ENCODE measurements at regions not wholly inside any gene's neighbourhood (a gene's known extent, or its start where the extent isn't known, plus 50 kb on each side); places are given as distances from the start of the nearest gene placed in this dataset.
A peak's percentile ranks its signal among the peaks of the same experiment; 100 is the strongest.
"Not testable (repeated sequence)": the region's sequence is repeated elsewhere in the genome, so short reads cannot be mapped to it uniquely, and the experiment has no call there.

DNA sequence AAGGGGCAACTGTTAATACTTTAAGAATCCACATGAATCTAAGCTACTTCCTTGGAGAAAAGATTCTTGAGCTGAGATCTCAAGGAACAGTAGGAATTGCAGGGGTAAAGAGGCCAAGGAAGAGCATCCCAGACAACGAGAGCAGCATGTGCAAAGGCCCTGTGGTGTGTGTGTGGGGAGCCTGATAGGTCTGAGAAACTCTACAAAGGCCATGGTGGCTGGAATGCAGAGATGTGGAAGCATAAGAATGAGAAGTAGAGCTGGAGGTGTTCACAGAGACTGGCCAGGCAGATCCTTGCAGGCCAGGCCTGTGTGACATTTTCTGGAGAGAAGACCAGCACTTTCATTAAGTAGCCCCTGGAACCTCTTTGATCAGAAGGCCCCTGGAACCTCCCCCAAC is 105.8 kb upstream of the GRK3 start:
- not testable (repeated sequence) for DNase-seq (ENCODE audit: low read depth)

DNA sequence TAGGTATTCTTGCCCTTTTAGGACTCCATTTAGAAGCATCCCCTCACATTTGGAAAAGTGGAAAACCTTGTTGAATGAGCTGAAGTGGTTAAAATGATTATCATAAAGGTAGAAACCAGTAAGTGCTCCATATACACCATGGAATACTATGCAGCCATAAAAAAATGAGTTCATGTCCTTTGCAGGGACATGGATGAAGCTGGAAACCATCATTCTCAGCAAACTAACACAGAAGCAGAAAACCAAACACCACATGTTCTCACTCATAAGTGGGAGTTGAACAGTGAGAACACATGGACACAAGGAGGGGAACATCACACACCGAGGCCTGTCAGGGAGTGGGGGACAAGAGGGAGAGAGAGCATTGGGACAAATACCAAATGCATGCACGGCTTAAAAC is 103.8 kb upstream of the GRK3 start:
- not testable (repeated sequence) for DNase-seq (ENCODE audit: low read depth)

DNA sequence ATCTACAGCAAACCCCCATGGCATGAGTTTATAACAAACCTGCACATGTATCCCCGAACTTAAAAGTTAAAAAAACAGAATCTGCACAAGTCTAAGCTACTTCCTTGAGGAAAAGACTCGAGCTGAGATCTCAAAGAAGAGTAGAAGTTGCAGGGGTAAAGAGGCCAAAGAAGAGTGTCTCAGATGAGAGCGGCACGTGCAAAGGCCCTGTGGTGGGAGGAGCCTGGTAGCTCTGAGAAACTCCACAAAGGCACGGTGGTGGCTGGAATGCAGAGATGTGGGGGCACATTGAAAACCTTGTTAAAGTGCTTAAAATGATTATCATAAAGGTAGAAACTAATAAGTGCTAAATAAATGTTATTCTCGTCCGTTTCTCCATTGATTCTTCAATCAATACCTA is 103.2 kb upstream of the GRK3 start:
- no peak for DNase-seq (ENCODE audit: low read depth)

DNA sequence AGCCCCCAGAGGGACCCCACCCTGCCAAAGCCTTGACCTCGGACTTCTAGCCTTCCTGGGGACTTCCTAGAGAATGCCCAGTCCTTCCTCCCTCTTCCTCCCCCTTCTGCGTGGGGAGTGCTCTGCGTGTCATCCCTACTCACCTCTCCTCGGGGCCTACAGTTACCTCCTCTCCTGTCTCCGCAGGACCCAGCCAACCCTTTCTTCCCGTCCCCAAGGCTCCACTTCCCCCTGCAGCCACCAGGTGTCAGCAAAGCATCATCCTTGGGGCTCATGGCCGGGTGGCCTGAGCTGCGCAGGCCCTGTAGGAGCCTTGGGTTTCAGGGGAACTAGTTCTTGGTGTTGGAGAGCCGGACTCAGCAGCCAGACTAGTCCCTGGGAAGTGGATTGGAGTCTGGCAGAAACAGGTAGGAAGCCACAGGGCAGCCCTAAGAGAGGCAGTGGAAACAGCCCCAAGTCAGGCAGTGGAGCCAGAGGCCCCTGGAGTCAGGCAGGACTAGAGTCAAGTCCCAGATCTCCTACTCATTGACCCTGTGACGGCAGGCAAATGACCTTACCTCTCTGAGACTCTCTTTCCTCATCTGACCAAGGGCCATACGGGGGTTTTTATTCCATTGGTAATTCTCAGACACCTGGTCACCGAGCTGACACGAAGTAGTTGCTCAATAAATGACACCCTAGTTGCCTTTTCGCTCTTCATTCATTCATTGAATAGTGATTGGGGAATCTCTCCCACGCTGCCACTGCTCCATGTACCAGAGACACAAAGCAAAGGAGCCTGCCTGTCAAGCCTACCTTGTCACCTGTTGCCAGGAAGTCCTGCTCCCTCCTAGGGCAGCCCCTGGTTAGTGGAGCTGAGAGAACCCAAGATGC is 101.8 kb upstream of the GRK3 start:
- DNase-seq (ENCODE audit: low read depth), result peak; percentile 68

DNA sequence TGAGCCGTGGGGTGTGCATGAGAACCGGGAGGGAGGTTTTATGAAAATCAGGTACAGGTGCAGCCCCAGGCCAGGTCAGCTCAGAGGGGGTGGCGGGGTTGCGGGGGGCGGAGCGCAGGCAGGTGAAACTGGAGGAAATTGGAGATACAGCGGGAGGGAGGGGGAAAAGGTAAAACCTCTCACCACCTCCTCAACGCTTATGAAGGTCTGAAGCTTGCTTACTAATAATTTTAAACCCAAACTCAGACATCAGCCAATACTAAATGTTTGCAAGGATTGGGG is 101.2 kb upstream of the GRK3 start:
- DNase-seq (ENCODE audit: low read depth), result not testable (repeated sequence)

DNA sequence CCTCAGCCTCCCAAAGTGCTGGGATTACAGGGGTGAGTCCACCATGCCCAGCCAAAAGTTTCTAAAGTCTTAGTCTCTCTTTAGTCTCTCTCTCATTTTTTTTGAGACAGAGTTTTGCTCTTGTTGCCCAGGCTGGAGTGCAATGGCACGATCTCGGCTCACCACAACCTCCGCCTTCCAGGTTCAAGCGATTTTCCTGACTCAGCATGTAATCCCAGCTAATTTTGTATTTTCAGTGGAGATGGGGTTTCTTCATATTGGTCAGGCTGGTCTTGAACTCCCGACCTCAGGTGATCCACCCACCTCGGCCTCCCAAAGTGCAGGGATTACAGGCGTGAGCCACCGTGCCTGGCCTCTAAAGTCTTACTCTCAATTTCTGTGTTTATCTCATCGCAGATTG is 100.1 kb upstream of the GRK3 start:
- not testable (repeated sequence) for DNase-seq (ENCODE audit: low read depth)

DNA sequence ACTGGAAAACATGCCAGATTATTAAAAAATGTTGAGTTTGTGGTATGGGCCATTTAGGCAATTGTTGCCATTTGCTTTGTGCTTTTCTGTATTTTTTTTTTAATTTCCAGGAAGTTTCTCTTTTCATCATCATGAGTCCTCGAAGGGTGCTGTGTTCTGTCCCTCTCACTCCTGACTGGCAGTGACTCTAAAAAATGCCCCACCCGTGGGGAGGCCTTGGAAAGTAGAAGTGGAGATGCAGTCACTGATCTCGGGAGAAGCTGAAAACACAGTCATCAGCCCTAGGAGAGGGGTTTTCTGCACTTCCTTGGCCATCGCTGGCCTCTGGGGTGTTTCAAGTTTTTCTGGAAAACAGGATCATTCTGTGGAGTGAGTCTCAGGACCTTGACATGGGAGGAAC is 98.5 kb upstream of the GRK3 start:
- DNase-seq (ENCODE audit: low read depth), result no peak

DNA sequence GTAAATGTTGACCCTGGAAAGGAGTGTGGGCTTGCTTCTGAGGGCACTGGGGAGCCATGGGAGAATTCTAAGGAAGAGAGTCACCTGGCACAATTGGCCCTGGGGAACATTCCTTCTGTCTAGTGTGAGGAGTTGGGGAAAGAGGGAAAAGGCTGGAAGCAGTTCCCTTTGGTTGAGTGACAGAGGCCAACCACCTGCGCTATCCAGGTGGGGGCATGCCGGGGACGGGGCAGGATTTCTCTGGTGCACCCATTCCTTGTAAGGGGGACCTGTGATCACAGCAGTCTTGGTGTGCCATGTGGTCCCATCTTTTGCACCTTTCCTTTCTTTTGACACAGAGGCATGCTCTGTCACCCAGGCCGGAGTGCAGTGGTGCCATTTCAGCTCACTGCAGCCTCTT is 92.1 kb upstream of the GRK3 start:
- no peak for DNase-seq (ENCODE audit: low read depth)

DNA sequence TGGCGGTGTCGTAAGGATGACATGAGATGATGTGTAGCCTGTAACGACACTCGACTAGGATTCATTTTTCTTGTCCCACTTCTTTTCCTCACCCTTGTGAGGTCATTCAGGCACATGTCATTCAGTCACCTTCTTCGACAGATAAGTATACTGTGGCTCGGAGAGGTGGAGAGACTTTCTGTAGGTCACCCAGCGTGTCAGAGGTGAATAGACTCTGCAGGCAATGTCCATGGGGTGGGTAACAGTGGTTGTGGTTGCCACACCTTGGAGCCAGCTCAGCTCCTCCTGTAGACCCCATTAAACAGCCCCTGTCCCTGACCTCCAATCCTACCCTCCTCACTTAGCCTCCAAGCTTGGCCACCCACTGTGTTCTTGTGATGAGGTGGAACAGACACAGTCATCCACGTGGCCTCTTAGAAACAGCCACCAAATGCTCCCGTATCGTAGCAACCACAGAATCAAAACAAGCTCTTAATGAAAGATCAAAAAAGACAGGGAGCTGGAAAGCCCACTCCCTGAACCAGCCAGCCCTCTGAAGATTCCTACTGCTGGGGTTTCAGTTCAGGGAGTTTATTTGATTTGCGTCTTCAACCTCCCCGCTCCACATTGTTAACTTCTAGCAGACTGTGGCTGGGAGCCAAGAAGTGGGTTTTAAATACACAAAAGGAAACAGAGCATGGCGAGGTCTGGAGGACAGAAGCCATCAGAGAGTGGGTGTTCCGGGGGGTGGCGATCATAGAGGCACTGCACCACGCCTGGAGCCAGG is 89.0 kb upstream of the GRK3 start:
- DNase-seq (ENCODE audit: low read depth), result peak; percentile 68

DNA sequence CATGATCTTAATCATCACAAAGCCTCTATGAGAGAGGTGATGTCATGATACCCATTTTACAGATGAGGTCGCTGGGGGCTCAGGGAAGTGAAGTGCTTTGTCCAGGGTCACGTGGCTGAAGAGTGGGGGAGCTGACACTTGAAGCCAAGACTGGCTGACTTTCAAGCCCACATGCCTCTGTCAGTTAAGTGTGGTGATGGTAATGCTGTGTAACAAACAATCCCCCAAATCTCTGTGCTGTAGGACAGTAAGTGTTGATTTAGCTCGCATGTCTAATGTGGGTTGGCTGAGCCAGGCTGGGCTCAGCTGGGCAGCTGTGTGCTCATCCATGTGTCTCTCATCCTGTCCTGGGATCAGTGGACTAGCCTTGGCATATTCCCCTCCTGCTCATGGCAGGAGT is 87.1 kb upstream of the GRK3 start:
- DNase-seq (ENCODE audit: low read depth), result no peak

DNA sequence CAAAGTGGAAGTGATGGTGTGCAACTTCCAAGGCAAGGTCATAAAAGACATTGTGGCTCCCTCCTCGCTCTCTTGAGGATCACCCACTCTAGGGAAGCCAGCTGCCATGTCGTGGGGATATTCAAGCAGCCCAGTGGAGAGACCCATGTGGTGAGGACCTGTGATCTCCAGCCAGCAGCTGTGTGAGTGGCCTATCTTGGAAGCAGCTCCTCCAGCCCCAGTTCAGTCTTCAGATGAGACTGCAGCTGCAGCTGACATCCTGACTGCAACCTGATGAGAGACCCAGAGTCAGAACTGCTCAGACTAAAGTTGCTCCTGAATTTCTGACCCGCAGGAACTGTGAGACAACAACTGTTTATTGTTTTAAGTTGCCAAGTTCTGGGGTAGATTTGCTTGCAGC is 86.4 kb upstream of the GRK3 start:
- no peak for DNase-seq (ENCODE audit: low read depth)

DNA sequence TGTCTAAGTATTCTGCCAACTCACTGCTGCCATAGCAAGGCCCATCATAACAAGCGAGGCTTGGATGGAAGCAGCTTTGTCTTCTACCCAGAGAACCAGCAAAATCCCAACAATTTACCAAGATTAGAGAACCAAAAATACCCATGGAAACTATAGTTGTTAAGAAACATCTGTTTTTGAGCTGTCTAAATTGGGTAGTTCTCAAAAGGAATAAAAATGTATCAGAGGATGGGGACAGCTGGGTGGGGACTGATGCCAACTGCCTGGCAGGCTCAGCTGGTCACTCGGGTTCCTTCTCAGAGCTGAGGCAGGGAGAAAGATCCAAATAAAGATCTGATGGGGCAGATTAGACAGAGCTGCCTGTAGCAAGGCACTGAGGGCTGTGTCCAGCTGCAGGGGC is 85.9 kb upstream of the GRK3 start:
- DNase-seq (ENCODE audit: low read depth), result no peak

DNA sequence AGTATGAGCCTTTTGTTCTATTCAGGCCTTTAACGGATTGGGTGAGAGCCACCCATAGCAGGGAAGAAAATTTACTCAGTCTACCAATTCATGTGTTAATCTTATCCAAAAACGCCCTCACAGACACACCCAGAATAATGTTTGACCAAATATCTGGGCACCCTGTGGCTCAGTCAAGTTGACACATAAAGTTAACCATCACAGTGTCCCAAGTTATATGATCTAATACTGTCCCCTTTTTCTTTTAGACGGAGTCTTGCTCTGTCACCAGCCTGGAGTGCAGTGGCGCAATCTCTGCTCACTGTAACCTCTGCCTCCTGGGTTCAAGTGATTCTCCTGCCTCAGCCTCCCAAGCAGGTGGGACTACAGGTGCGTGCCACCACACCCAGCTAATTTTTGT is 83.6 kb upstream of the GRK3 start:
- DNase-seq (ENCODE audit: low read depth), result not testable (repeated sequence)

DNA sequence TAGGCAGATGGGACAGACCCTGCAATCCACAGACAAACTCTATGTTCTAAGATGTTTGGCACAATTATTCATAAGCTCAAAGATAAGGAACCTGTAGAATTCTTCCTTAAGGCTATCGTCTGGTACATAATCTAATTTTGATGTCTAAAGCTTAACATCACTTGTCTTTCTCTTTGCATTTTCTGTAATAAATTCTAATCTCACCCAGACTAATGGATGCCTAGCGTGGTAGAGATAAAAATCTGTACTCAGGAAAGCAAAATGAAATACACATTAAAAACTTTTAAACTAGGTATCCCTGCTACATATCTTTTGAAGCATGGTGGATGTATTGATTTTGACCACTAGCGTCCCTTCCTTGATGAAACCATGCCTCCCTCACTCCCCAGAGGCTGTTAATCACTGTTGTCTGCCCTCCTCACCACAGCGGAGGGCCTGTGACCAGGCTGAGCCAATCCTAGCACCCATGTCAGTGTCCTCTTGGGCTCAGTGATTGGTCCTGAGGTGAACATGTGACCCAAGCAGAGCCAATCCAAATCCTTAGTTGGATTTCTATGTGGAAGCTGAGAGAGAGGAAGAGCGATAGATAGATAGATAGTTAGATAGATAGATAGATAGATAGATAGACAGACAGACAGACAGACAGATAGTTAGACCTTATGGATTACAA is 82.2 kb upstream of the GRK3 start:
- DNase-seq (ENCODE audit: low read depth), result no peak

DNA sequence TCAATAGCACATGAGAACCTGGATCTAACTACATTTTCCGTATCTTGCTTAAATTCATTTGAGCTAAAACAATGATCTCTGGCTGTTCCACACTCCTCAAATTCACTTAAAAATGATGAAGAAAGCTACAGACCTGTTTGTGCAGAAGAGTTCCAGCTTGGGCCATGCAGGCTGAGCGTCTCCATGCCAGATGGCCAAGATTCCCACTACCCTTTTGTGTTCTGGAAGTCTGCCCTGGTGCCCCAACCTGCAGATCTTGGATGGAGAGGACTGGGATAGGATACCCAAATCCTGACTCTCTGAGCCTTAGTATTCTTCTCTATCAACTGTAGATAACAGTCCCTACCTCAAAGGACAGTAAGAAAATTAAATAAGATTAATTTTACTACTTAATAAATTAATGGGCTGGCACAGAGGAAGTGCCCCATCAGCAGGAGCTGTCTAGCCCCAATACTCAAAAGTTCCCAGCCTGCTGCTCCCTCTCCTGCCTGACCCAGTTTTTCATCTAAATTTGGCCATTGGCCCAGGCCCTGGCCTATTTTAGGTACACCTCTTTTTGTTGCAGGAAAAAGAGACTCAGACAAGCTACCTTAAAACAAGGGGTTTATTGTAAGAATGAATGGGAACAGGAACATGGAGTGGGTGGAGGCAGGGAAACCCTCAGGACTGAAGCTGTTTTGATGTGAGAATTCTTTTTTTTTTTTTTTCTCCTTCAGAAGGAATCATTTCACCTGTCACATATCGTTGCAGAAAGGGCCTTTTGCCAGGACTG is 81.4 kb upstream of the GRK3 start:
- no peak for DNase-seq (ENCODE audit: low read depth)

DNA sequence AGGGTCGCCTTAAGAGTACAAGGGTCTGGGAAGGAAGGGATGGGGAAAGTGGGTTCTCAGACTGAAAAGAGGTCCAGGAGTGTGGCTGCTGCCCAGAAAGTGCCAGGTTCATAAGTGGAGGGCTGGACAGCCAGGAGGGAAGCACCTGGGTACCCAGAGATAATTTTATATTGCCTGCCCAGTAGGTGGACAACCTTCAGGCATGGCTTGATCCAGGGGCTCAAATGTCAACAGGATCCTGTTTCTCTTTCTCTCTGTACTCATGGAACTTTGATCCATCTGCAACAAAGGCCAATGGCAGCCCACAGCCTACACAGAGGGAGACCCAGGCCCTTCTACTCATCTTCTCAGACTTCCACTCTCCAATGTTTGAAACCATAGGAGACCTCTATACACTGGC is 80.5 kb upstream of the GRK3 start:
- no peak for DNase-seq (ENCODE audit: low read depth)

DNA sequence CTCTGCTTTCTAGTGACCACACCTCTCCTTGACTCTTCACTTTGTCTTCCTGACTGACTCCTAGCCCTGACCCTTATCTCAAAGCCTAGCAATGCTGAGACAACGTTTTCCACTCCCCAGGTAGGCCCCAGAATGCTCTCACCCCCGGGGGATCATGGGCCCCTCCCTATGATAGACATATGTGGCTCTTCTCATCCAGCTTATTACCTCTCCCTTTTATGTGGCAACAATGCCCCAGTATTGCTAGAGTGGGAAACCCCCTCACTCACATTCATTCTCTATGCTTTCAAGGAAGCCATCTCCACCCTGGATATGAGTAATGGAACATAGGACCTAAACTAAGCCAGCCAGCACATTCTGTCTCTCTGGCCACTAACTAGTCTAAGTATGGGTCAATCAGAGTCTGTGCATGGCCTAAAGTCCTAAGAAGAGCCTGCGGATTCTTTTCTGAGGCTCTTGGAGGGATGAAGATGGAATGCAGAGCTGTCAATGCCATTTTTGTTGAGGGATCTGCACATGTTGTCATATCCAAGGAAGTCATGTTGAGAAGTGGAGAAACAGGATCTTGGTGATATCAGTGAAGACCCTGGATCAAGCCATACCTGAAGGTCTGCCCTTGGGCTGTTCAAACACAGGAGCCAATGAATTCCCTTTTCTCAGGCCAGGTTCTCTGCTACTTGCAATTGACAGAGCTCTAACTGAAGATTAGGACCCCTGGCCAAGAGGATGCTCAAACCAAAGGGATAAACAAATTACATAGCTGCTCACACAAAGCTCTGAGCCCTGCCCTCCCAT is 79.8 kb upstream of the GRK3 start:
- no peak for DNase-seq (ENCODE audit: low read depth)

DNA sequence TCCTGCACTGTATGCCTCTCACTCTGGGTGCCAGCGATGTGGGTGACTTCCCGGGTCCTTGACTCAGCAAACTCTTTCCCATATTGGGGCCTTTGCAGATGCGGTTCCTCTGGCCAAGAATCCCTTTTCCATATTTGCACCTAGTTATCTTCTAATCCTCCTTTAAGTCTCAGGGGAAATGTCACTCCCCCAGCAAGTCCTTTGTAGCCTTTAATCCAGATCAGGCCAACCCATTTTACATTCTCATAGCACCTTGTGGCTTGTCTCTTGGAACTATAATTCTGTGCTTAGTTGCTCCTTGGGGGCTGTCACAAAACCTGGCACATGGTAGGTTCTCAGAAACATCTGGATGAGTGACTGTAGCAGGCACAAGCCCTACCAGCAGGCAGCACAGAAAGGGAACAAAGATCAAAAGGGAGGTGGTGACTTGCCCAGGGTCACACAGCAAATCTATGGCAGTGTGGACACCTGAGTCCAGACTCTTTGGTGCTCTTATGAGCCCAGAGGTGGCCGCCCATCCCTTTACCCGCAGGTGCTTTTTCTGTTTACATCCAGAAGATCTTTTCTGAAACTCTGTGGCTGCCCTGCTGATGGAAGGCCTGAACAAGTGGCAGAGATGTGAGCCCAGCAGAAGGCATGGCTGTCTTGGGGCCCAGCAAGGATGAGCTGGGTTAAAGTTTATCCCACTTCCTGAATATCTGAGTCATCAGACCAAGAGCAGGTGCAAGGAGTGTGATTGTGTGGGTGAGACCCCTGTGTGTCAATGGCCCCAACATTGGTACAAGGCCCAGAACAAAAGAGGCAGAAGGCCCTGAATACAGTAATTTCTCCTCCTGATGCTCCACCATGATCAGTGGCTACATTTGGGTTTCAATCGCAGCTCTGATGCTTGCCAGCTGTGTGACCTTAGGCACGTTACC is 78.6 kb upstream of the GRK3 start:
- no peak for DNase-seq (ENCODE audit: low read depth)

DNA sequence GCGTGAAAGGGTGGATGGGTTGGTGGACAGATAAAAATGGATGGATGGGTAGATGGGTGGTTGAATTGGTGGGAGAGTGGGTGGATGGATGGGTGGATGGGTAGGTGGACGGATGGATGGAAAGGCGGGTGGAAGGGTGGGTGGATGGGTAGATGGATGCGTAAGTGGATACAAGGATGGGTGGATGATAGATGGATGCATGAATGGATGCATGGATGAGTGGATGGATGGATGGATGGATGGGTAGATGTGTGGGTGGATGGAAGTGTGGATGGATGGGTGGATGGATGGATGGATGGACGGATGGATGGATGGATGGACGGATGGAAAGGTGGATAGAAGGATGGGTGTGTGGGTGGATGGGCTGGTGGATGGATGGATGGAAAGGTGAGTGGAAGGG is 77.0 kb upstream of the GRK3 start:
- no peak for DNase-seq (ENCODE audit: low read depth)

DNA sequence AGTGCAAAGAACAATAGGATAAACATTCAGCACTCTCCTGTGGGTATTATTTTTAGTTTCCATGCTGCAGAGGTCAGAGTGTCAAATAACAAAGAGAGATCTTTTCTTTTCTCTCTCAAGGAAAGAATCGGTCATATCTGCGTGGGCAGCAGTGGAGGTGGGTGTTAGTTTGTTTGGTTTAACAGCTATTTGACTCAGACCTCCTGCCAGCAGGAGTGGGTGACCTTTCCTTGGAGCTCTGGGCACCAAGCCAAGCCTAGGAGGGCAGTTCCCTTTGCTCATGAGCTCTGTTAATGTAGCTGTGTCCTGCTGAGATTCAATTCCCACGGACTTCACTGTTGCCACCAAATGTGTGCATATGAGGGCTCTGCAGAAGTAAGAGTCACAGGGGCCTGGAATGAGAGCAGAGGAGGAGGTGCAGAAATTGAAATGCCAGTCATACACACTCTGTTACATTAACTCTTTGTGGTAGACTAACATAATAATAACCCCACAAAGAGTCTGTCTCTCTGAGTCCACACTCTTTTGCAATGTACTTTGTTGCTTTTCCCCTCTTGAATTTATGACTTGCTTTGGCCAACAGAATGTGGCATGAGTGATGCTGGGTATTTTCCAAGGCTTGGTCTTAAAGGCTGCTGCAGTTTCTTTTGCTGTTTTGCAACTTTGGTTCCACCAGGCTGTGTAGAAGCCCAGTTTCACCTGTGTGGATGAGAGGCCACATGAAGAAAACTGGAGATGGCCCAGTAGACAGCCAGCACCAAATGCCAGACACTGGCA is 76.0 kb upstream of the GRK3 start:
- peak; percentile 83 for DNase-seq (ENCODE audit: low read depth)

All from iris pigment epithelial cell (primary cell).